Activated CD4-positive, alpha-beta memory T cell treated with anti-CD3 and anti-CD28 coated beads for 36 hours (primary cell): ENCODE measurements at regions not wholly inside any gene's neighbourhood (a gene's known extent, or its start where the extent isn't known, plus 50 kb on each side); places are given as distances from the start of the nearest gene placed in this dataset.
"Not testable (repeated sequence)": the region's sequence is repeated elsewhere in the genome, so short reads cannot be mapped to it uniquely, and the experiment has no call there.

Experiments
- CTCF ChIA-PET: fragments of 350-600 bp; sonication (Branson Sonifier 250); formaldehyde crosslinking; loops from one replicate; lab custom pipeline; 2021; ENCODE audit warnings: antibody characterized with exemption, inconsistent platforms; lab: Charles Lee
- POLR2A ChIA-PET: fragments of 350-600 bp; sonication (Branson Sonifier 250); formaldehyde crosslinking; loops from one replicate; lab custom pipeline; 2021; ENCODE audit warnings: antibody characterized with exemption; lab: Charles Lee
- DNase-seq: peaks from one replicate; pipeline ENCODE4 v3.0.0-alpha.2; 2020
- H3K27ac Mint-ChIP-seq: one replicate; pipeline ENCODE4 v1.8.0; 2021; ENCODE audit warnings: mixed read lengths
- H3K27me3 Mint-ChIP-seq: one replicate; pipeline ENCODE4 v1.8.0; 2021; ENCODE audit warnings: mixed read lengths
- H3K36me3 Mint-ChIP-seq: one replicate; pipeline ENCODE4 v1.8.0; 2021; ENCODE audit warnings: mixed read lengths
- H3K4me1 Mint-ChIP-seq: one replicate; pipeline ENCODE4 v1.8.0; 2021; ENCODE audit warnings: low read depth, mixed read lengths
- H3K4me3 Mint-ChIP-seq: one replicate; pipeline ENCODE4 v1.8.0; 2021; ENCODE audit warnings: mild to moderate bottlenecking, mixed read lengths
- H3K9me3 Mint-ChIP-seq: one replicate; pipeline ENCODE4 v1.8.0; 2021; ENCODE audit warnings: mixed read lengths
- intact Hi-C: fragments of 100-400 bp; cut with micrococcal nuclease; formaldehyde crosslinking; loops from one replicate; pipeline ENCODE4 v1.15.1; 2023

DNA sequence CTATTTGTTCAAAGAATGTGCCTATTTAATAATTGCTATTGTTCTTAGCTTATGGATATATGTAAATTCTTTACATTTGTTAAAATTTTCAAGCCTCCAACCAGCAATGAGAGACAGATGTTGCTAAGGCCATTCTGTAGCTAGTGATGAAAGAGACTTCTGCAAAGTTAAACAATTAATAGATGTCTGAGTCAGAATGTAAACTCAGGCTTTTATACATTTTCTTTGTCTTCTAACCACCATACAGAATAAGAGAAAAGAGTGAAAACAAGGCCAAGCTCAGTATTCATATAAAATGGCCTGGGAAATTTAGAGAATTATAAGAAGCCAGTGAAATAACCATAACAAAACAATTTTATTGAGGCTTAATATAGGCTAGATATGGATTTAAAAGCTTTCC, 1102.3 kb upstream of the SEL1L start:
- H3K27me3 Mint-ChIP-seq = no peaks in the 10 kb centered on the region
- H3K27ac Mint-ChIP-seq = no peak overlapping the region
- no peak overlapping the region for H3K4me3 Mint-ChIP-seq
- intact Hi-C loops = no loop called here
- no peaks in the 10 kb centered on the region for H3K4me1 Mint-ChIP-seq
- no peak for DNase-seq
- ChIA-PET POLR2A (no interaction called here), CTCF (no interaction called here)
- no peaks in the 10 kb centered on the region for H3K36me3 Mint-ChIP-seq
- H3K9me3 Mint-ChIP-seq = peaks cover 24% of the 10 kb centered on the region

DNA sequence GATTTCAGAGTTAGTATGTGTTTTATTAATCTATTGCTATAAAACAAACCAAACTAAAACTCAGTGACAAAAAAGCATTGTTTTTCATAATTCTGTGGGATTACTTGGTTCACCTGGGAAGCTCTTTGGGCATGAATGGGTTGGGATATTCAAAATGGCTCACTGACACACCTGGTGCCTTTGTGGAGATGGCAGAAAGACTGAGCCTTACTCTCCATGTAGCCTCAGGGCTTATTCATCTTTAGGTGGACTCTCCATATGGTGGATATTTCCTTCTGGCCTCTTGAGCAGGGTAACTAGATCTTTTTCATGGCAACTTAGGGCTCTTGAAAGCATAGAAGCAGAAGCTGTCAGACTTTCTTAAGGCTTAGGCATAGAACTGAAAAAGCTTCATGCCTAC, 1102.8 kb upstream of the SEL1L start:
- Mint-ChIP-seq H3K27ac (no peak overlapping the region), H3K27me3 (no peaks in the 10 kb centered on the region), H3K36me3 (no peaks in the 10 kb centered on the region), H3K9me3 (peaks cover 24% of the 10 kb centered on the region), H3K4me3 (no peak overlapping the region), H3K4me1 (no peaks in the 10 kb centered on the region)
- intact Hi-C loops = no loop called here
- ChIA-PET CTCF (no interaction called here), POLR2A (no interaction called here)
- DNase-seq = no peak

DNA sequence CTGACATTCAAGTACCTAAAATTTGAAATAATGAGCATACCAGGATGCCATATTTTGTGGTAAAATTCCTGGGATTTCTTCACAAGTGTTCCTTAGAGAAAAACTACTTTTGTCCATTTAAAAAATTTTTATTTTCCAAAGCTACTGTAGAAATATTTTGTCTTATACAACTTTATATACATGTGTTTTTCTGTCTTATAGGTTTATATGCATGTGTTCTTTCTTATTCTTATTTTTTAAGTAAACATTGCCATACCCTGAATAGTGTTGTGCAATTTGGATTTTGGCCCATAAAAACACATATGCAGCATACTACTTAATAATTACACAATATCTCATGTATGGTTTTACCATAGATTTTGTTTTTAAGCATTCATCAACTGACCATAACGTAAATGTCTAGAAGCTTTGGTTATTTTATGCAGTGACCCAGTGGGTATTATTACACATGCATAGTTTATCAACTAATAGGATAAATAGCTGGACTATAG, 1107.4 kb upstream of the SEL1L start:
- intact Hi-C loops = no loop called here
- ChIA-PET CTCF (no interaction called here), POLR2A (interaction anchor here (0.6 kb wide), 1 partner anchor 122 kb away, joined by 6 read pairs; no protein-coding TSS in a partner anchor)
- DNase-seq = no peak
- Mint-ChIP-seq H3K9me3 (peaks cover 14% of the 10 kb centered on the region), H3K4me1 (no peaks in the 10 kb centered on the region), H3K27me3 (no peaks in the 10 kb centered on the region), H3K27ac (no peak overlapping the region), H3K36me3 (no peaks in the 10 kb centered on the region), H3K4me3 (no peak overlapping the region)

DNA sequence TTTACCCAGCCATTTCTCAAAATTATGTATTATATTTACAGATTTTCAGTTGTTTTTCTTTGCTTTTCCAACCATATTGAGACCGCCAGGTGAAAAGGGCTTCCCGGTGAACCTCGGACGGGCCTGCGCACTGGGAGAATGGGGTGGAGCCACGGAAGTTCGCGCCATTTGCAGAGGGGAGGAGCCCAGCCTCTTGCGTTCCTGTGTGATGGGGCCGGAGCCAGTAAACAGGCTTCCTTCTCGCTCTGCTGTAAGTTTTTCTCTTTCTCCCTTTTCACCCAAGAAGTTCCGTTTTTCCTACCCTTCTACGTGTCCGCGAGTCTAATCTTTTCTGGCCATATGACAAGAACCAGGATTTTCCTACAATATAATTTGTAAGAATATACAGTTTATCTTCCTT, 1108.8 kb upstream of the SEL1L start:
- ChIA-PET CTCF (no interaction called here), POLR2A (no interaction called here)
- Mint-ChIP-seq H3K9me3 (peaks cover 8% of the 10 kb centered on the region), H3K36me3 (no peaks in the 10 kb centered on the region), H3K27ac (no peak overlapping the region), H3K4me1 (no peaks in the 10 kb centered on the region), H3K27me3 (no peaks in the 10 kb centered on the region), H3K4me3 (peak overlapping the region; percentile 53)
- peak; percentile 22 for DNase-seq
- intact Hi-C loops = no loop called here

DNA sequence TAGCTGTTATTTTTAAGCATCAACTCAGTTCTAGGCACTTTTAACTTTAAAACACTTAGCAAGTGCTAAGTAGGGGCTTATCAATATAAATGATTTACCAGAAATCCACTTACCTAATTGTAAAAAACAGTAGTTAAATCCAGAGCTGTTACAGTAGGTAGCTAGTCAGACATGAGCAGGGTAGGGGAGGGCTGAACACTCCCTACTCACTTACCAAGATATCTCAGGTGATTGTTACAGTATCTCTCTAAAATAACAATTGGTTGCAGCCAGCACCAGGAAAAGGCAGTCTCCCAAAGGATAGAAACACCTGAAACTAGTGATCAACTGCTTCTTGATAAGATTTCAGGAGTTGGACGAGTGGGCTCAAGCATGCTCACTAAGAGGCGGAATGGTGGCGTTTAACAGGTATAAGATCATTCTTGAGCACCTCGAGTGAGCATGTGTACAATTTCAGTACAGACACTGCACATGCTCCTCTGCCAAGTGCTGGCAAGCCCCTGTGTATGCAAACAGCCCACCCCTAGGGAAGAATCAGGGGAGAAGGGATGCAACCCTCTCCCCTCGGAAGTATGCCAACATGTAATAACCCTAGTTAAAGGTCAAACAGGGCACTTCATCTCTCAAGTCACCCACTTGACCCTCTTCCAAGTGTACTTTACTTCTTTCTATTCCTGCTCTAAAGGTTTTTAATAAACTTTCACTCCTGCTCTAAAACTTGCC, 1113.6 kb upstream of the SEL1L start:
- H3K27me3 Mint-ChIP-seq = no peaks in the 10 kb centered on the region
- POLR2A ChIA-PET = no interaction called here
- H3K4me3 Mint-ChIP-seq = no peak overlapping the region
- H3K27ac Mint-ChIP-seq = no peak overlapping the region
- H3K4me1 Mint-ChIP-seq = no peaks in the 10 kb centered on the region
- no peaks in the 10 kb centered on the region for H3K36me3 Mint-ChIP-seq
- intact Hi-C loops = no loop called here
- peaks cover 13% of the 10 kb centered on the region for H3K9me3 Mint-ChIP-seq
- no peak for DNase-seq
- CTCF ChIA-PET = no interaction called here

DNA sequence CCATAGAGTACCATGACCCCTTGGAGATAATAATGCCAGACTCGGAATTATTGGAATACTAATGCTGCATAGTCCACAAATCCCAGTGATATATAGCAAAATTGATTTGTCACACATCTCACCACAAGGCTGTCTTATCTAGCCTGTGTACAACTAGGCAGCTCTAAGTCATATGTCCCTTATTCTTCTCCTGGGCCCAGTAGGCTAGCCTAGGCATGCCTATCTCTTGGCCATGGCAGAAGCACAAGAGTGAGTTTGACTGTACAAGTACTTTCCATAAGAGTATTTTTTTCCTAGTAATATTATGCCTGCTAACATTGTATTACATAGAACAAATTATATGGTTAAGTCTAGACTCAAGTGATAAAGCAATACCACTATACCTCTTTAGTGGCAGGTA, 1122.1 kb upstream of the SEL1L start:
- Mint-ChIP-seq H3K4me3 (no peak overlapping the region), H3K27ac (no peak overlapping the region), H3K27me3 (no peaks in the 10 kb centered on the region), H3K4me1 (no peaks in the 10 kb centered on the region), H3K9me3 (peaks cover 13% of the 10 kb centered on the region), H3K36me3 (no peaks in the 10 kb centered on the region)
- ChIA-PET CTCF (no interaction called here), POLR2A (no interaction called here)
- intact Hi-C loops = no loop called here
- DNase-seq = no peak

DNA sequence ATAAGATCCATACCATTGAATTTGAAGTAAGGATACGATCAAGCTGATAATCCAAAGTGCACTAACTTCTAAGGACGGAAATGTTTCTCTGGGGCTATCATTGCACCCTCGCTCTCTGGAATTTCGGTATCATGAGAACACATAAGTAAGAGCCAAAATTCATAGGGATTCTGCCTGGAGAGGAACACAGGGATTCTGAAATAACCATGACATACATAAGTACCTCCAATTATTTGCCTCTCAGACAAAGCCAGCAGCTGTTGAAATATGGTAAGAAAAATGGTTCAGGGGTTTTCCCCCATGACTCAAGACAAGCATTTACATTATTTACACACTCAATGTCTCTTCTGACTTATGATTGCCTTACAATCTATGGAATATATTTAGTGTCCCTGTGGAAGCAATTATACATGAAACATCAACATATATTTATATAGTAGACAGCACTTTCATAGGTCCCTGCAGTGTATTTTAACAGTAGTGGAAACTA, 1123.6 kb upstream of the SEL1L start:
- Mint-ChIP-seq H3K27ac (no peak overlapping the region), H3K9me3 (peaks cover 7% of the 10 kb centered on the region), H3K4me1 (no peaks in the 10 kb centered on the region), H3K4me3 (no peak overlapping the region), H3K27me3 (no peaks in the 10 kb centered on the region), H3K36me3 (no peaks in the 10 kb centered on the region)
- POLR2A ChIA-PET = no interaction called here
- intact Hi-C loops = no loop called here
- DNase-seq = no peak
- CTCF ChIA-PET = no interaction called here

DNA sequence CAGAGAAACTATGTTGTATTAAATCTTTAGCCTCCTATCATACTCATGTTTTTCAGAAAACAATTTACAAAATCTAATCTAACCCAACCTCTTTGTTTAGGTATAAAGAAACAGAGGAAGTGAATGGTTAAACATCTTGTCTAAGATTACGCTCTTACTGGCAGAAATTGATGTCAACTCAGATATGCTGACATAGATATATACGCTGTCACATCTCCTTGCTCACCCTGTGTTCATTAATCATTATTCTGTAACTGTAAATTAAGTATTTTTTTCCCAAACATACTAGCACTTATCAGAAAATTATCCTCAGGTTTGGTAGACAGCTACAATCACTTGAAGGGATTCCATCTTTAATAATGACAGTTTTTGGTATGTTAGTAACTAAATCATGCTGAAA, 1127.6 kb upstream of the SEL1L start:
- DNase-seq = no peak
- intact Hi-C loops = no loop called here
- ChIA-PET CTCF (no interaction called here), POLR2A (no interaction called here)
- H3K27ac Mint-ChIP-seq = no peak overlapping the region
- H3K4me1 Mint-ChIP-seq = no peaks in the 10 kb centered on the region
- no peaks in the 10 kb centered on the region for H3K36me3 Mint-ChIP-seq
- H3K27me3 Mint-ChIP-seq = no peaks in the 10 kb centered on the region
- no peak overlapping the region for H3K4me3 Mint-ChIP-seq
- peaks cover 13% of the 10 kb centered on the region for H3K9me3 Mint-ChIP-seq

DNA sequence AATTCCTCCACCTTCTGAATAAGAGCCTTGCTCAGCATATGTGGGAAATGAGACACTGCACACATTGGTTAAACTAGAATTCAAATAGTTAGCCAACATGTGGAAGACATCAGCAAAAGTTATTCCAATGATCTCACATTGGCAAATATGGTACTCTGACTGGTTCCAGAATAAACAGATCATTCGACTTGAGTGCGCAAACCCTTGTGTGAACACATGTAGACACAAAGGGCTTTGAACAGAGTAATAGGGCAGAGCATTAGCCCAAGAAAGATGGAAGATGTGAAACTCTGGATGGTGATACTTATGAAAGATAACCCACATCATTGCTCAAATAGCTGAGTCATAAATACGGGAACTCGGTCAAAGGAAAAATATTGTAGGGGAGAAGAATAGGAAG, 1133.4 kb upstream of the SEL1L start:
- CTCF ChIA-PET = no interaction called here
- POLR2A ChIA-PET = no interaction called here
- DNase-seq = no peak
- Mint-ChIP-seq H3K27ac (no peak overlapping the region), H3K36me3 (no peaks in the 10 kb centered on the region), H3K27me3 (no peaks in the 10 kb centered on the region), H3K9me3 (peaks cover 6% of the 10 kb centered on the region), H3K4me1 (no peaks in the 10 kb centered on the region), H3K4me3 (no peak overlapping the region)
- intact Hi-C loops = no loop called here

DNA sequence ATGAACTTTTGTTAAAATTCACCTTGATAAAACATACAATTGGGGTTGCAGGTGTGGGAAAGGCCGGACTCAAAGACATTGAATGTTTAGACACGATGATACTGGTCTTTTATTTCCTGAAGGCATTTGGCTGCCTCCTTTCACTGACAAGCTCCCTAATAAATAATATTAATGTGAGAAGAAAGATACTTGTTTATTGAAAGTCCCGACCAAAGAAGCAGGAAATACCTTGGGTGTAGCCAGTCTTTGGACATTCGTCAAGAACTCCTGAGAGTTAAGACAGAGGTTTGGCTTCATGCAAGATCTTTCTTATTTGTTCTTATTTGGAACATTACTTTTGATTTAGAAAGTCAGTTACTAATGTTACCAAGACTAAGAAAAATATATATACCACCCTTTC, 1133.8 kb upstream of the SEL1L start:
- no peak overlapping the region for H3K4me3 Mint-ChIP-seq
- no peaks in the 10 kb centered on the region for H3K27me3 Mint-ChIP-seq
- H3K9me3 Mint-ChIP-seq = peaks cover 6% of the 10 kb centered on the region
- H3K36me3 Mint-ChIP-seq = no peaks in the 10 kb centered on the region
- H3K27ac Mint-ChIP-seq = no peak overlapping the region
- no peak for DNase-seq
- intact Hi-C loops = no loop called here
- ChIA-PET POLR2A (no interaction called here), CTCF (no interaction called here)
- H3K4me1 Mint-ChIP-seq = no peaks in the 10 kb centered on the region

DNA sequence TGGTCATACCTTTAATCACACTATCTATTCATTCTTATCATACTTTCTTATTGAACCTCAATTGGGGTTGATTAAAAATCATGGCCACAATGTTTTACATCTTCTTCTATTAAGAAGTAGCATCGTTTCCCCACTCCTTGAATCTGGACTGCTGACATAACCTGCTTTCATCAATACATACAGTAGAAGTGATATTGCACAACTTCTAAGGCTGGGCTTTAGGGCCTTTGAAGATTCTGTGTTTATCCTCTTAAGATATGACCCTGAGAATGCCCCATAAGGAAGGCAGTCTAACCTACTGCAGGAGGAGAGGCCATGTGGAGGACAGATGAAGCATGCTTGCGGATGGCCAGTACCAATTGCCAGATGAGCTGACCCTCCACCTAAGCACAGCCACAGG, 1142.8 kb upstream of the SEL1L start:
- no peak for DNase-seq
- ChIA-PET CTCF (no interaction called here), POLR2A (no interaction called here)
- intact Hi-C loops = no loop called here
- no peak overlapping the region for H3K27ac Mint-ChIP-seq
- no peak overlapping the region for H3K4me3 Mint-ChIP-seq
- no peaks in the 10 kb centered on the region for H3K27me3 Mint-ChIP-seq
- no peaks in the 10 kb centered on the region for H3K4me1 Mint-ChIP-seq
- H3K36me3 Mint-ChIP-seq = no peaks in the 10 kb centered on the region
- peaks cover 3% of the 10 kb centered on the region for H3K9me3 Mint-ChIP-seq

DNA sequence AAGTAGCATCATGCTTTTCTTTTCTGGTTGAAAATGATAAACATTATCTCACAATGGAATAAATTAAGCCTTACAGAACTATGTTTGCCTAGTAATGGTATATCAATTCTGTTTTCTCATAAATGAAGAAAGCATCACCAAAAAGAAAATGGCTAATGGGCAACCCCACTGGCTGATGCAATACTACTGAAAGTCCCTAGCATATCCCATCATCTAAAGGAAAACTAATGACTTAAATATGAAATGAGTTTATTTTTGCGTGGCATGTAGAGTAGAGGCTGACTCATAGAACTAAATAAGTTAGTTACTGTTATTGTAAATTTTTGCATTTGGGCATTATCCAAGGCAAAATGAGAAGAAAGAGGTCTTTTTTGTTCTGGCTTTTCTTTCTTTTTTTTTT, 1156.3 kb upstream of the SEL1L start:
- Mint-ChIP-seq H3K9me3 (peaks cover 13% of the 10 kb centered on the region), H3K36me3 (no peaks in the 10 kb centered on the region), H3K4me3 (no peak overlapping the region), H3K27me3 (no peaks in the 10 kb centered on the region), H3K27ac (no peak overlapping the region), H3K4me1 (no peaks in the 10 kb centered on the region)
- no peak for DNase-seq
- CTCF ChIA-PET = no interaction called here
- intact Hi-C loops = no loop called here
- POLR2A ChIA-PET = no interaction called here

- DNase-seq, H3K27me3 Mint-ChIP-seq, H3K36me3 Mint-ChIP-seq, H3K27ac Mint-ChIP-seq, H3K4me3 Mint-ChIP-seq, H3K4me1 Mint-ChIP-seq, intact Hi-C loops, CTCF ChIA-PET, POLR2A ChIA-PET: not testable (repeated sequence)
- peaks cover 13% of the 10 kb centered on the region for H3K9me3 Mint-ChIP-seq
Observed at GRCh38 chr14:82691191-82691590, 1157.5 kb upstream of the SEL1L start.
